Frontal cortex (tissue), 3 donors: ENCODE measurements at regions not wholly inside any gene's neighbourhood (a gene's known extent, or its start where the extent isn't known, plus 50 kb on each side); places are given as distances from the start of the nearest gene placed in this dataset.
A peak's percentile ranks its signal among the peaks of the same experiment; 100 is the strongest.
"Not testable (repeated sequence)": the region's sequence is repeated elsewhere in the genome, so short reads cannot be mapped to it uniquely, and the experiment has no call there.

Experiments used
- DNase-seq, 2 donors: peaks; one replicate each; pipeline ENCODE4 v3.0.0; 2012; ENCODE audit warnings: low spot score in 2 of 2
- FAIRE-seq: peaks from 2 replicates; lab custom pipeline; 2012; peaks lifted over from hg19 to GRCh38; lab: Jason Lieb, UNC
- donor health status: control.
- donor health status: control.
- donor health status: control.

DNA sequence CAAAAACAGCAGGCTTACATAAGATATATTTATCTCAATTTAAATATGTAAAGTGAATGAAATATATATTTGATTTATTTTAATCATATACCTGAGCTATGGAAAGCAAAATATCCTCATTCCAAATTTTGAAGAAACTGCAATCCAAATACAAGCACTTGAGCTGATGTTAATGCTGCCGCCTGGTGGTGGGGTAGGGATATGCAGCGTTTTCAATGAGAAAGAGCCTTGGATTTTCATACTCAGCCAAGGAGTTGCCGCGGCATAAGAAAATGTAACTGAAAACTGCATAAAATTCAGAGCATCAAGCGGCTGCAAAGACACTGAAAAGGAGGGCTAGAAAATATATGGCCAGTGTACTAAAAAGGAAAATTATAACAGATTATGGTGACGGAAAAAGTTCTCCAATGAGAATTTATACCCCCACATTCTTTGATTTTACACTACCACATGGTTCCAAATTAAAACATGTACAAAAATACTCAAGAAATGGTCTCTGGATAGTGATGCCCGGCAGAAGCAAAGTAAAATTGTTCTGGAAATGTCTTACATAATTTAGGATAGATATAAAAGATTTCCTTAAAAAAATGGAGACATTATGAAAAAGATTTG is 660.3 kb upstream of the PITX2 start:
- DNase-seq (no peak), FAIRE-seq (no peak)

DNA sequence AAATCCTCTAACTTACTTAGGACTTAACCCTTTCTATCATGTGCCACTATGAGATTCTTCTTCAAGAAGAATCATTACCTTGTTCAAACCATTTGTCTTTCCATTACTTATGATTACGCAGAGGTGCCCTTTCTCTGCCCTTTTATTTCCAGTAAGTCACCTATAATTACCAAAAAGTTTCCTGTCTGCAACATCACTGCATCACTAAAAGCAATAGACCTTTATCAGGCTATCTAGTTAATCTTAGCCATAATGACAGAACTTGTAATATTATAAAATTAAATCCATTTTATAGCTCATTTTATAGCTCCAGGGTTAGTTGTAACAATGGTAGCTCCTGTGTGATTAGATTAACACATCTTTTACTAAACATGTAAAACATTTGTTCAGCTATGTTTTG is 673.6 kb upstream of the PITX2 start:
- FAIRE-seq: no peak
- DNase-seq: no peak

DNA sequence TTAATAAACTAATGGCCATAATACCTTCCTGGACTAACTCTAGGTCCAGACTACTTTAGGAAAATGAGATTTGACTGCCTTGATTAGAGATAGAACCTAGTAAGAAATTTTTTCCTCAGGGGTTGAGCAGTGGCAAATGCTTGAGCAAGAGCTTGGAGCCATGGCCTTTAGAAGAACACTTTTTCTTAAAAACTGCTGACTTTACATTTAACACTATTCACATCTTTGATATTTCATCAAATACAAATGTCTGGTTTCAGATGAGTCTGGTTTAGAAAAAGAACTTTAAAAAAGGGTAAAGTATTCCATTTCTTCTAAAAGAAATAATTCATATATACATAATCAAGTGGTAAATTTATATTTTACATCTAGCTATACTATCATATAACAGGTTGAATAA is 680.9 kb upstream of the PITX2 start:
- no peak for DNase-seq
- FAIRE-seq: no peak

DNA sequence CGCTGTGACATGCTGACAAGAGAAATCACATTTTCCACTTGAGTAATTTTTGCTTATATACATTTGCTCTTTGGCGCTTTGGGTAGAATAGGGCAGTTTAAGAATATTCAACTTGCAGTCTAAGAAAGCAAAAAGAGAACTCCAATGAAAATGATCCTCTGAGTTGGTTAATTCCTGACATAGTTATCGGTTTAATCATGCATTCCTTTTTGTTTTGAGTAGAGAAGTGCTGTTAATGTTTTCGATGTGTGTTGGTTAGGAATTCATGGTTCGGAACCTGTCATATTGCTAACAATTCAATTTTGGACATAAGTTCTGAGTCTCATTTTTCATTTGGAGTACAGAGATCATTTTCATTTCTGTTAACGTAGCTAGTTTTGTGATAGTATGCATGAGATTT is 700.6 kb upstream of the PITX2 start:
- DNase-seq: no peak
- no peak for FAIRE-seq

DNA sequence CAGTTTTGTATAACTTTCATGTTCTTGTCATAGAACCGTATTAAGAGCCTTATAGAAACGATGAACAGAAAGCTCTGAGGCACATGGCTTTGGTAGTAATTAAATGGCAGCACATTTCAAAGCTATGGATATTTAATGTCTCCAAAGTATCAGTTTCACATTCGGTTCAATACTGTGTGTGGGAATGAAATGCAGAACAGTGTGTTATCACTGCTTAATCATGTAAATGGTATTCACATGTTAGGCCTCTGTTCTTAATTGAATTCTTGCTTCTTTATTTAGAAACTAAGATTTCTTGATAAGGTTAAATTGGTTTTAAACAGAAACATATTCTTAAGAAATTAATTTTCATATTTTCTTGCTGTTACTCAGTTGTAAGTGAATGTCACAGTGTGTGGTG is 701.0 kb upstream of the PITX2 start:
- no peak for DNase-seq
- FAIRE-seq: no peak

DNA sequence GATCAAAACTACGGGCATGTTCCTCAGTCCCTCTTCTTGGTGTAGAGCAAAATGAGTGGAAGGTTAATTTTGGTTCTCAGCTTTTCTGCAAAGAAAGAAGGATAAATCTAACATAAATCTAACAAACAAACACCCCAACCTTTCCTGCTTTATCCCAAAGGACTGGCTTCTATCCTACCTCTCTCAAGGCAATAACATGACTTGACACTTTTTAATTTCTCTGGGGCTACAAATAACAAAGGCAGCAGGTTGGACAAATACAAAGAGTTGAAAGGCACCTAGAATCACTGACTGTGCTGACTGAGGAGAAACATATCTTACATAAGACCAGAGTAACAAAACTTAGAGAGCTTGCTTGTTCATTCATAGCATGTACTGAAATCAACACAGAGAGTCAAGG is 703.6 kb upstream of the PITX2 start:
- FAIRE-seq: no peak
- no peak for DNase-seq

DNA sequence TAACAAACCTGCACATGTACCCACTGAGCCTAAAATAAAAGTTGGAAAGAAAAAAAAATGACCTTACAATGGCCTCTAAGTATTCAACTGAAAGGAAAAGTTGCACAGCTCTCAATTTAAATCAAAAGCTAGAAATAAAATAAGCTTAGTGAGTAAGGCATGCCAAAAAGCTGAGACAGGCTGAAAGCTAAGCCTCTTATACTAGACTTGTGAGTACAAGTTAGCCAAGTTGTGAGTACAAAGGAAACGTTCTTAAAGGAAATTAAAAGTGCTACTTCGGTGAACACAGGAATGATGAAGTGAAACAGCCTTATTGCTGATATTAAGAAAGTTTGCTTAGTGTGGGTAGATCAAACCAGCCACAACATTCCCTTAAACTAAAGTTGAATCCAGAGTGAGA is 707.9 kb upstream of the PITX2 start:
- no peak for DNase-seq
- no peak for FAIRE-seq

DNA sequence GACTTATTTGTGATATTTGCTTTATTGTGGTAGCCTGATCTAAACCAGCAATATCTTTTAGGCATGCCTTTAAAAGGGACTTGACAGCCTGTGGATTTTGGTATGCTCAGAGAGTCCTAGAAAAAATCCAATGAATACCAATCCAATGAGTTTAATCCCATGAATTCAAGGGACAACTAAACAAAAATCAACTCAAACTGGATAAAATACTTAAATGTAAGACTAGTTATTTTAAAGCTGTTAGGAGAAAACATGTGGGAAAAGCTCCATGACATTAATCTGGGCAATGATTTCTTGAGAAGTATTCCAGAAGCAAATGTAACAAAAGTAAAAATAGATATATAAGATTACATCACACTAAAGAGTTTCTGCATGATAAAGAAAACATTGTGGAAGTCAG is 711.5 kb upstream of the PITX2 start:
- DNase-seq (no peak), FAIRE-seq (no peak)

DNA sequence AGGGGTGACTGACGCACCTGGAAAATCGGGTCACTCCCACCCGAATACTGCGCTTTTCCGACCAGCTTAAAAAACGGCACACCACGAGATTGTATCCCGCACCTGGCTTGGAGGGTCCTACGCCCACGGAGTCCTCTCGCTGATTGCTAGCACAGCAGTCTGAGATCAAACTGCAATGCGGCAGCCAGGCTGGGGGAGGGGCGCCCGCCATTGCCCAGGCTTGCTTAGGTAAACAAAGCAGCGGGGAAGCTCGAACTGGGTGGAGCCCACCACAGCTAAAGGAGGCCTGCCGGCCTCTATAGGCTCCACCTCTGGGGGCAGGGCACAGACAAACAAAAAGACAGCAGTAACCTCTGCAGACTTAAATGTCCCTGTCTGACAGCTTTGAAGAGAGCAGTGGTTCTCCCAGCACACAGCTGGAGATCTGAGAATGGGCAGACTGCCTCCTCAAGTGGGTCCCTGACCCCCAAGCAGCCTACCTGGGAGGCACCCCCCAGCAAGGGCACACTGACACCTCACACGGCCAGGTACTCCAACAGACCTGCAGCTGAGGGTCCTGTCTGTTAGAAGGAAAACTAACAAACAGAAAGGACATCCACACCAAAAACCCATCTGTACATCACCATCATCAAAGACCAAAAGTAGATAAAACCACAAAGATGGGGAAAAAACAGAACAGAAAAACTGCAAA is 714.5 kb upstream of the PITX2 start:
- DNase-seq, FAIRE-seq: not testable (repeated sequence)

DNA sequence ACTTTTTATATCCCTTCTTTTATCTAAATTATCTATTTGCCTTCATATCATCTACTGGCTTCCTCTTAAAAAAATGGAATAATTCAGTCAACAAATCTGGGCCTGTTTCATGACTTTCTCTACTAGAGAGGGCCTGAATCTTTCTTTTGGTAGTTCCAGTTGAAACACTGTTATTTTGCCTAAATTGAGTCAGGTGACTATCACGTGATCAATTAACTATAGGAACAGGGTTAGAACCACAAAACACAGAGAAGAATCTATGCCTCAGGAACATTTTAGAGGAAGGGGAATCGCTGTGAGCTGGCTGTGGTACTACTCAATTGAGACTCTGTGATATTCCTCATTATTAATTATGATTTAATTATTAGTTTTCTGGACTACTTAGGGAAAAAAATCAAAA is 736.7 kb upstream of the PITX2 start:
- FAIRE-seq (no peak), DNase-seq (no peak)

DNA sequence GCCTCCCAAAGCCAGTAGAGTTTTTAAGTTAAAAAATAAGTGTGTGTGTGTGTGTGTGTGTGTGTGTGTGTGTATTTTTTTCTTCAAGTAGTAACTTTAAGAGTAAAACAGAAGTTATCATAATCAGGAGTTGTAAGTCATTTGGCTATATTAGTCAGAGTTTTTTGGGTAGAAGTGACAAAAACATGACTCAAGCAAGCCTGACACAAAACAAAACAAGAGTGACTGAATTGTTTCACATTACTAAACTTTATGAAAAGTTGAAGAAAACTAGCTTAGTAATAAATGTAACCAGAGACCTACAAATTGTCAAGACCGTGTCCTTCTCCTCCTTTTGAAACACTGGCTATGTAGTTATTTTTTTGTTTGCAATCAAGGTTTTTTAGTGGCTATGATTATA is 738.0 kb upstream of the PITX2 start:
- FAIRE-seq (no peak), DNase-seq (no peak)

DNA sequence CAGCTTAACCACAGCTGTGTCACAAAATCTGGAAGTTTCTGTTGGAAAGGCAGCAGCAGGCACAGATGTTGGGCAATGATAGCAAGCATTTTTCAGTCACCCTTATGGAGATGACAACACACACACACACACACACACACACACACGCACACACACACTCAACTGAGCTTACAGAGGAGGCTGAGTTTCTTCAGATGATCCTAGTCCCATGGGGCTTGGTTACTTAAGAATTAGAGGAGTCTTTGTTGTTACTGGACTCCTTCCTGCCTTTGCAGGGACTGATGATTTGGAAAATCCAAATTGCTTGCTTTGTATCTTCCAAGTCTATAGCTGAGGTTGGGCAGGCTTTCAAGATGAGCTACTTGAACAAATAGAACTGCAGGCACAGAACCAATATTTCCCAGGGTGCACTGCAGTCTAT is 740.1 kb upstream of the PITX2 start:
- no peak for FAIRE-seq
- DNase-seq: no peak

DNA sequence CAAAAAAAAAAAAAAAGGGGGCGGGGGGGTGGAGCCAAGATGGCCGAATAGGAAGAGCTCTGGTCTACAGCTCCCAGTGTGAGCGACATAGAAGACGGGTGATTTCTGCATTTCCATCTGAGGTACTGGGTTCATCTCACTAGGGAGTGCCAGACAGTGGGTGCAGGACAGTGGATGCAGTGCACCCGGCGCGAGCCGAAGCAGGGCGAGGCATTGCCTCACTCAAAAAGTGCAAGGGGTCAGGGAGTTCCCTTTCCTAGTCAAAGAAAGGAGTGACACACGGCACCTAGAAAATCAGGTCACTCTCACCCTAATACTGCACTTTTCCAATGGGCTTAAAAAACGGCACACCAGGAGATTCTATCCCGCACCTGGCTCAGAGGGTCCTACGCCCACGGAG is 755.0 kb upstream of the PITX2 start:
- not testable (repeated sequence) for FAIRE-seq, DNase-seq

DNA sequence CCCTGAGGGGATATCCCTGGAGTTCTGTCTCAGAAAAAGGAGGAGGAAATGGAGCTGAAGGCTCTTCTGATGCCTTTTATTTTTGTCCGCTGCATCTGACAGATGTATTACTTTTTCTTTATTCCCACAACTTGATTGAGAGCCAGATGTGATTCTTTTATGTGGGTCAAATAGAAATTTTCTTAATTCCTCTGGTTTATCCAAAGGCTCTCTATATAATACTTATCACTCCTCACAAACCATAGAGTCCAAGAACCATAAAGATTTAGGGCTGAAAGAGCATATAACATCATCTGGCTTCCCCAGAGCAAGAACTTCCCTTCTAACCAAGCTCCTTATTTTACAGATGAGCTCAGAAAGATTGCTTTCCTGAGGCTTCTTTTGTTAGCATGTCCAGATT is 756.7 kb upstream of the FAM241A start:
- no peak for DNase-seq
- FAIRE-seq: no peak

DNA sequence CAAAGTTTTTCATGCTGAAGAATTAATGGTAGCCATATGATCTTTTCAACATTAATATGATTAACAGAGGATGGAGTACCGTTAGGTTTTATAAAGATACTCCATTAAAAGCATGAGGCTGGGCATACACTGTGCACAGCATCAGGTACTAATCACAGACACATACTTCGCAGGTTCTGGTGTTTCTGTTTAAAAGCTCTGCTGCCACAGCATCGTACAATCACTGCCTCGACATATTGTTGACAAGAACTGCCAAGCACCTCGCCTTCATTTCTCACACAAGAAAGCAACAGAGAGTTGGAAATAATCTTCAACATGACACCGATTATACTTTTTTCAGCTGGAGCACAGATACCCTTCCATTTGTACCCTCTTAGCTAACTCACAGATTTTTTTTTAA is 753.4 kb upstream of the FAM241A start:
- FAIRE-seq (no peak), DNase-seq (no peak)

DNA sequence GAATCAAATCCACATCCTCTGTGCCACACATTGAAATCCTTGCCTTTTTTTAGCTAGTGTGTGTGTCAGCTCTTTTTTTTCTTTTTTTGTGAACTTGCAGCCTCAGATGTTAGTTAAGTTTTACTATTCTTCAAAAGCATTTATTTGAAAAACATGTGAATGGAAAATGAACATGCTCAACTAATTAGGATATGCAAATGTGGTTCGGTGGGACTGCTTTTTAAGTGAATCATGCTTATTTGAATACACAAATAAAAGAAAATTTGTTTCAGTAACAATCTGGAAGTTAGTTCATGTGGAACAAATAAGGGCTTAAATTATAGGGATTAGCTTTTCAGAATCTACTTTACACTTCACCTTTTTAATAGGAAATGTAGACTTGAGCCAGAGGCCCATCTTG is 751.5 kb upstream of the FAM241A start:
- no peak for FAIRE-seq
- no peak for DNase-seq

DNA sequence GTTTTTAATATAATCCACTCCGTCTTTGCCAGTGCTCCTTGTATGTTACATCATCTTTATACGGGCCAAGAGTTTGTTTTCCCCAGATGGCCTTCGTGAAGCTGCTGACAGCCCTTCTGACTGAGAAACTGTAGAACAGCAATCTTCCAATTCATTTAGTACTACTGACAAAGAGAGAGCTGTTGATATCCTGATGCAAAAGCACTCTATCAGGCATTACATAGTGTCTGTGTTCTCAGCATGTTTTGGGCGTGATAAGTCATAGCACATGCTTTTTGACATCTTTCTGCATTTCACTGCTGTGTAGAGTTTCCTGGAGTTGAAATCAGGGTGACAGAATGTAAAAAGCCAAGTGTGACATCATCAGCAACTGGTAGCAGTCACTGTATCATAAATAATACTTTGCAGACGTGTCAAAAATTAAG is 746.3 kb upstream of the FAM241A start:
- DNase-seq: no peak

DNA sequence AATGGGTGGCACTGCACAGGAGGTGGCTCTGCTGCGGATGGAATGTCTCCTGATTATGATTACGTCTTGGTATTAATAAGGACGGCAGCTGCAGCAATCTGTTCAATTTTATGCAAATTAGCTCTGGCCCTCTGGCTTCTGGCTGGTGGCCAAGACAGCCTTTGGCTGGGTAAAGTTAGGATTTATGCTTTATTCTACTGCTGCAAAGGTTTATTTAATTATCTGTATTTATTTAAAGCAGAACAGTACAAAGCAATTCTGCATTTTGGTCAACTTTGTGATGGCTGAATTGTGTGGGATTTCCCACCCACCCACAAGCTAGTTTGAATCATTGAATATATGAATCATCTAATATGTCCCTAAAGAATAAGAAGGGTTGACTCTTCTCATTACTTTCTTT is 745.6 kb upstream of the FAM241A start:
- no peak for FAIRE-seq
- no peak for DNase-seq

More for the DNA sequence above, 746.3 kb upstream of the FAM241A start:
- FAIRE-seq: no peak

DNA sequence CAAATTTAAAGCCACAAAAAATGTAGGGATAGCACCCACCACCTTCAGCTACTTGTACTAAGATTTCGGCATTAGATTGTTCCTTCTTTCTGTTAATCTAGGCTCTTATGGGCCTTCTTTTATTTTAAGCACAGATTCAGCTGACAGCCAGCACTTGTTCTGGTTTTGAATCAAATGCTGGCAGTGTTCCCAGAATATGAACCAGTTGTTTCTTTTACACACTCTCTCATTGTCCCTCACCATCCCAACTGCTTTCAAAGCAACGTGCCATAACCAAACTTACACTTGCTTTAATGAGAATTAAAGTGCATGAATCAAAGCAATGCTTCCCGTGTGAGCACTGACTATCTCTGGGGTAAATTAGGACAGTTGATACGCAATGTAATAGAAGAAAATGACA is 744.5 kb upstream of the FAM241A start:
- FAIRE-seq: no peak
- peak in 1 of 2 donors; percentile 4 for DNase-seq

DNA sequence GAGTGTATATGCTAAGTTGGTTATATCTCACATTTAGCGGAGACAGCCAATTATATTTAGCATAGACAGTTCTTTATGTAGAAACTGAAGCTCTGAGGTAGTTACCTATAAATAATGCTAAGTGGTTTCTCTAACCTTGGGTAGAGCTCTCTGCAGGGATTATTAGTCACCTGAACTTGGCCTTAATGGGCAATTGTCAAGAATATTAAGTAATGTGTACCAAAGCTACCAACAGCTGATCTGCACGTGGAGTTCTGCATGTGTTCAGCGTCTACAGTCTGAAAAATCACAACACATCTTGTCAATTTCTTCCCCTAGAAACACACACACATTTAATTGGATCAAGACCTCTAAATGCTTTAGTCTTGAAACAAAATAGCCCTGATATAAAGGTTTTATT is 740.6 kb upstream of the FAM241A start:
- DNase-seq (no peak), FAIRE-seq (no peak)

DNA sequence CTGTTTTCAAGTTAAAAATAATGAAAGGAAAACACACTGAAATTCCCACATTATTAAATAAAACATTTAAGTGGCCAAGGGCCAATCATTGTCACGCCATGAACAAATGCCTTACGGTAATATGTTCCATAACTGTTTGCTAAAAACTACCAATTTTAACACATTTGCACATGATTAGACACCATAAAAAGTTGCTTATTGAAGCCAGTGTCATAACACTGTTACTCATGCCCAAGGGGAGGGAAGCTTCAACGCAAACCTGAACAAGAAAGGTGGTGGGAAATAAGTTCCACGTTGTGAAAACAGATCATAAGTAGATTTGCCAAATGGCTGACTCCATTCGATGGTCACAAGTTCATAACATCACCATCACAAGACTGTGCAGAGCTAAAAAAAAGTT is 739.3 kb upstream of the FAM241A start:
- FAIRE-seq: no peak
- DNase-seq: no peak

DNA sequence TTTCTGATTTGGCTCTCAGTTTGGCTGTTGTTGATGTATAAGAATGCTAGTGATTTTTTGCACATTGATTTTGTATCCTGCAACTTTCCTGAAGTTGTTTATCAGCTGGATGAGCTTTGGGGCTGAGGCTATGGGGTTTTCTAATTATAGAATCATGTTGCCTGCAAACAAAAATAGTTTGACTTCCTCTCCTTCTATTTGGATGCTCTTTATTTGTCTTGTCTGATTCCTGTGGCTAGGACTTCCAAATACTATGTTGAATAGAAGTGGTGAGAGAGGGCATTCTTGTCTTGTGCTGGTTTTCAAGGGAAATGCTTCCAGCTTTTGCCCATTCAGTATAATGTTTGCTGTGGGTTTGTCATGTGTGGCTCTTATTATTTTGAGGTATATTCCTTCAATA is 734.7 kb upstream of the FAM241A start:
- FAIRE-seq (no peak), DNase-seq (no peak)
